WI38 (cell line): ENCODE measurements at regions not wholly inside any gene's neighbourhood (a gene's known extent, or its start where the extent isn't known, plus 50 kb on each side); places are given as distances from the start of the nearest gene placed in this dataset.

Experiments
- H3K4me3 ChIP-seq: 2 replicates; pipeline ENCODE4 v1.5.1; 2011; ENCODE audit warnings: low read depth, mild to moderate bottlenecking, control low read depth, low read length
- CTCF ChIP-seq: IDR thresholded peaks from 2 replicates; pipeline ENCODE4 v1.5.1; 2012; ENCODE audit warnings: low read depth, mild to moderate bottlenecking, control low read depth, low read length

GRCh38 chr14:71411738-71412137 lies 504.5 kb downstream of the PCNX1 start:
- no peak overlapping the region for H3K4me3 ChIP-seq
- TF ChIP-seq CTCF: no peak

DNA sequence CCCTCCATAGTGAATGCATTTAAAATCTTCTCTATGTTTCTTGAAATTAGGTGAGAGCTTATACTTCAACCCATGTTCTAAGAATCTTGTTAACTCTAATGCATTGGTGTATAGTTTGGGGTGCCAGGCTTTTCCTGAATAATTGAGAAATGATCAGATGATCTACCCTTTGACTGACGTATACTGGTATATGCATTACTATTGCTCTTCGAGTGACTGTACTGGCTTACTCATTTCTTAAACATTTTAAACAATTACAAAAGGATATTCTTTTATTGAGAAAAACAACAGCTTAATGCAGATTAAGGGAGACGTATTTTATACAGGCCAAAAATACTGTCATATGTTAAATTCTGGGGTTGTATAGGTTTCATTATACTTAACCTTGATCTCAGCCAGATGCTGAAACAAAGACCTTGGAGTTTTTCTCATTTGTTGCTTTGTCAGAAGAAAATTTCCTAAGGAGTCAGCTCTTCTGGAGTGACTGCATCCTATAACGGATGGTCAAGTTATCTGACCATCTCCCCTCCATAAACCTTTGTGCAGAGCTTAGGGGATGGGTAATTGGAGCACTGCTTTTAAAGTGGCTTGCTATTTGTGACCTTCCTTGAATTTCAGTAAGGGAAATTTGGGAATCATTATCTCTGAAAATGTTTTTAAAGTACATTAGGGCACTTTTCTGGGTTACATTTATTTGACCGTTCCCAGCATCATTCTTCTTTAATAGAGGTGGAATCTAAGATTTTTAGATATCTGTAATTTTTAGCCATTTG lies 507.6 kb downstream of the PCNX1 start:
- no peak for TF ChIP-seq CTCF
- H3K4me3 ChIP-seq: no peak overlapping the region

- H3K4me3 ChIP-seq: no peak overlapping the region
- TF ChIP-seq CTCF: no peak
These were observed 508.1 kb downstream of the PCNX1 start for GRCh38 chr14:71415404-71415690.

- TF ChIP-seq CTCF: no peak
- H3K4me3 ChIP-seq: no peak overlapping the region
These were observed 509.1 kb downstream of the PCNX1 start for GRCh38 chr14:71416392-71416791.

GRCh38 chr14:71418532-71419245 lies 511.4 kb downstream of the PCNX1 start:
- no peak overlapping the region for H3K4me3 ChIP-seq
- no peak for TF ChIP-seq CTCF

GRCh38 chr14:71423481-71423880 lies 508.7 kb upstream of the RGS6 start:
- no peak for TF ChIP-seq CTCF
- no peak overlapping the region for H3K4me3 ChIP-seq

DNA sequence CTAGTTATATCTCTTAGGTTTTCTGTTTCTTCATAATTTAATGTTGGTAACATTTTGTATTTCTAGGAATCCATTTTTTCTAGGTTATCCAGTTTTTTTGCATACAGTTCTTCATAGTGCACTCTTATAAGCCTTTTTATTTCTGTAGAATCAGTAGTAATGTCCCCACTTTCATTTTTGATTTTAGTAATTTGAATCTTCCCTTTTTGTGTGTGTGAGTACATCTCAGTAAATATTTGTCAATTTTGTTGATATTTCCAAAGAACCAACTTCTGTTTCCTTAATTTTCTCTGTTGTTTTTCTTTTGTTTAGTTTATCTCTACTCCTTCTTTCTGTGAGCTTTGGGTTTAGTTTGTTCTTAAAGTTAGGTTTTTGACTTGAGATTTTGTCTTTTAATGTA lies 507.3 kb upstream of the RGS6 start:
- H3K4me3 ChIP-seq: no peak overlapping the region
- no peak for TF ChIP-seq CTCF
